ENCODE measurements at regions not wholly inside any gene's neighbourhood (a gene's known extent, or its start where the extent isn't known, plus 50 kb on each side); places are given as distances from the start of the nearest gene placed in this dataset.
"Not testable (repeated sequence)": the region's sequence is repeated elsewhere in the genome, so short reads cannot be mapped to it uniquely, and the experiment has no call there.

GRCh38 chr6:139962654-139963347, 588.4 kb upstream of the CITED2 start:
- DNase-seq (ENCODE audit: low read depth), result no peak
- no peak overlapping the region for H3K4me3 ChIP-seq (ENCODE audit: low read depth, low read length)
- TF ChIP-seq CTCF (IDR thresholded peaks at IDR 0.05; ENCODE audit: insufficient read depth, low read length), result no peak

GRCh38 chr6:139961190-139961589, 586.7 kb upstream of the CITED2 start:
- no peak overlapping the region for H3K4me3 ChIP-seq (ENCODE audit: low read depth, low read length)
- no peak for TF ChIP-seq CTCF (IDR thresholded peaks at IDR 0.05; ENCODE audit: insufficient read depth, low read length)

GRCh38 chr6:139960671-139961070, 586.2 kb upstream of the CITED2 start:
- TF ChIP-seq CTCF (IDR thresholded peaks at IDR 0.05; ENCODE audit: insufficient read depth, low read length), result no peak
- H3K4me3 ChIP-seq (ENCODE audit: low read depth, low read length), result no peak overlapping the region
- no peak for DNase-seq (ENCODE audit: low read depth)

More at GRCh38 chr6:139961190-139961589, 586.7 kb upstream of the CITED2 start:
- DNase-seq (ENCODE audit: low read depth), result no peak

GRCh38 chr6:139955366-139956155, 581.1 kb upstream of the CITED2 start:
- no peak for TF ChIP-seq CTCF (IDR thresholded peaks at IDR 0.05; ENCODE audit: insufficient read depth, low read length)
- DNase-seq (ENCODE audit: low read depth), result no peak
- no peak overlapping the region for H3K4me3 ChIP-seq (ENCODE audit: low read depth, low read length)

GRCh38 chr6:139954463-139955071, 580.1 kb upstream of the CITED2 start:
- DNase-seq (ENCODE audit: low read depth), result no peak
- TF ChIP-seq CTCF (IDR thresholded peaks at IDR 0.05; ENCODE audit: insufficient read depth, low read length), result no peak
- H3K4me3 ChIP-seq (ENCODE audit: low read depth, low read length), result no peak overlapping the region

GRCh38 chr6:139953780-139954179, 579.3 kb upstream of the CITED2 start:
- DNase-seq (ENCODE audit: low read depth); H3K4me3 ChIP-seq (ENCODE audit: low read depth, low read length): not testable (repeated sequence)

GRCh38 chr6:139951172-139951571, 576.7 kb upstream of the CITED2 start:
- TF ChIP-seq CTCF (IDR thresholded peaks at IDR 0.05; ENCODE audit: insufficient read depth, low read length), result no peak
- H3K4me3 ChIP-seq (ENCODE audit: low read depth, low read length), result no peak overlapping the region
- no peak for DNase-seq (ENCODE audit: low read depth)
